ENCODE measurements at regions not wholly inside any gene's neighbourhood (a gene's known extent, or its start where the extent isn't known, plus 50 kb on each side); places are given as distances from the start of the nearest gene placed in this dataset.

- no peaks in the 10 kb centered on the region for H4K20me1 ChIP-seq (ENCODE audit: insufficient read depth, low read length, poor library complexity, severe bottlenecking)
- no peak overlapping the region for H2AFZ ChIP-seq (ENCODE audit: low read length)
- H3K79me2 ChIP-seq (ENCODE audit: insufficient read depth, low read length), result no peaks in the 10 kb centered on the region
- no peak overlapping the region for H3K9ac ChIP-seq (ENCODE audit: low read depth, low read length, poor library complexity, severe bottlenecking)
- no peaks in the 10 kb centered on the region for H3K36me3 ChIP-seq (ENCODE audit: insufficient read depth, low read length)
- H3K4me1 ChIP-seq (ENCODE audit: insufficient read depth, low read length, poor library complexity, severe bottlenecking), result peaks cover 4% of the 10 kb centered on the region
- H3K4me2 ChIP-seq (ENCODE audit: low read depth, low read length, poor library complexity, severe bottlenecking), result no peak overlapping the region
- H3K4me3 ChIP-seq (ENCODE audit: low read length, poor library complexity, severe bottlenecking), result no peak overlapping the region
- H3K27me3 ChIP-seq (ENCODE audit: insufficient read depth, low read length, poor library complexity, severe bottlenecking), result no peaks in the 10 kb centered on the region
- TF ChIP-seq CTCF (conservative IDR thresholded peaks at IDR 0.05; ENCODE audit: low read length), result no peak
- TF ChIP-seq EZH2phosphoT487 (IDR thresholded peaks at IDR 0.05; ENCODE audit: borderline replicate concordance), result no peak
- H3K9me3 ChIP-seq (ENCODE audit: insufficient read depth, low read depth, low read length), result no peaks in the 10 kb centered on the region
- H3F3A ChIP-seq (ENCODE audit: low read depth), result no peaks in the 10 kb centered on the region
- no peaks in the 10 kb centered on the region for H3K9me2 ChIP-seq (replicated peaks; ENCODE audit: low read depth, low read length)
Measured at GRCh38 chr6:149267072-149267471, 50.4 kb upstream of the TAB2 start.

- Histone ChIP-seq H3K36me3 (ENCODE audit: insufficient read depth, low read length) (no peaks in the 10 kb centered on the region), H4K20me1 (ENCODE audit: insufficient read depth, low read length, poor library complexity, severe bottlenecking) (no peaks in the 10 kb centered on the region), H3K79me2 (ENCODE audit: insufficient read depth, low read length) (no peaks in the 10 kb centered on the region), H3K4me1 (ENCODE audit: insufficient read depth, low read length, poor library complexity, severe bottlenecking) (peaks cover 7% of the 10 kb centered on the region), H2AFZ (ENCODE audit: low read length) (no peak overlapping the region), H3K9me2 (replicated peaks; ENCODE audit: low read depth, low read length) (no peaks in the 10 kb centered on the region), H3K4me2 (ENCODE audit: low read depth, low read length, poor library complexity, severe bottlenecking) (no peak overlapping the region), H3K9ac (ENCODE audit: low read depth, low read length, poor library complexity, severe bottlenecking) (no peak overlapping the region), H3K9me3 (ENCODE audit: insufficient read depth, low read depth, low read length) (no peaks in the 10 kb centered on the region), H3K4me3 (ENCODE audit: low read length, poor library complexity, severe bottlenecking) (no peak overlapping the region), H3F3A (ENCODE audit: low read depth) (no peaks in the 10 kb centered on the region), H3K27me3 (ENCODE audit: insufficient read depth, low read length, poor library complexity, severe bottlenecking) (no peaks in the 10 kb centered on the region)
- TF ChIP-seq EZH2phosphoT487 (IDR thresholded peaks at IDR 0.05; ENCODE audit: borderline replicate concordance), result no peak
- TF ChIP-seq CTCF (conservative IDR thresholded peaks at IDR 0.05; ENCODE audit: low read length), result no peak
Measured at GRCh38 chr6:149267513-149268043, 49.9 kb upstream of the TAB2 start.
